ENCODE measurements at regions not wholly inside any gene's neighbourhood (a gene's known extent, or its start where the extent isn't known, plus 50 kb on each side); places are given as distances from the start of the nearest gene placed in this dataset.
A peak's percentile ranks its signal among the peaks of the same experiment; 100 is the strongest.

GRCh38 chr17:34141590-34141989, 113.5 kb upstream of the CCL2 start:
- H3K4me1 Mint-ChIP-seq (ENCODE audit: low read depth, unreplicated experiment): peaks cover 7% of the 10 kb centered on the region
- TF ChIP-seq CTCF (IDR thresholded peaks at IDR 0.05; ENCODE audit: partially characterized antibody, unreplicated experiment): no peak
- no peak overlapping the region for H3K4me3 Mint-ChIP-seq (ENCODE audit: unreplicated experiment)
- DNase-seq: no peak
- H3K9me3 Mint-ChIP-seq (ENCODE audit: unreplicated experiment): peaks cover 5% of the 10 kb centered on the region
- no peaks in the 10 kb centered on the region for H3K36me3 Mint-ChIP-seq (ENCODE audit: unreplicated experiment)
- H3K27me3 Mint-ChIP-seq (ENCODE audit: unreplicated experiment): peaks cover 4% of the 10 kb centered on the region
- H3K27ac Mint-ChIP-seq (ENCODE audit: unreplicated experiment): no peak overlapping the region

GRCh38 chr17:34143430-34143829, 111.7 kb upstream of the CCL2 start:
- H3K4me3 Mint-ChIP-seq (ENCODE audit: unreplicated experiment): no peak overlapping the region
- H3K4me1 Mint-ChIP-seq (ENCODE audit: low read depth, unreplicated experiment): peaks cover 9% of the 10 kb centered on the region
- peaks cover 3% of the 10 kb centered on the region for H3K9me3 Mint-ChIP-seq (ENCODE audit: unreplicated experiment)
- no peaks in the 10 kb centered on the region for H3K36me3 Mint-ChIP-seq (ENCODE audit: unreplicated experiment)
- no peak for DNase-seq
- H3K27ac Mint-ChIP-seq (ENCODE audit: unreplicated experiment): no peak overlapping the region
- TF ChIP-seq CTCF (IDR thresholded peaks at IDR 0.05; ENCODE audit: partially characterized antibody, unreplicated experiment): no peak
- H3K27me3 Mint-ChIP-seq (ENCODE audit: unreplicated experiment): peaks cover 2% of the 10 kb centered on the region

- Mint-ChIP-seq H3K9me3 (ENCODE audit: unreplicated experiment) (peaks cover 5% of the 10 kb centered on the region), H3K36me3 (ENCODE audit: unreplicated experiment) (no peaks in the 10 kb centered on the region), H3K27me3 (ENCODE audit: unreplicated experiment) (peaks cover 2% of the 10 kb centered on the region), H3K4me3 (ENCODE audit: unreplicated experiment) (no peak overlapping the region), H3K4me1 (ENCODE audit: low read depth, unreplicated experiment) (peaks cover 3% of the 10 kb centered on the region), H3K27ac (ENCODE audit: unreplicated experiment) (no peak overlapping the region)
- DNase-seq: peak; percentile 81
- TF ChIP-seq CTCF (IDR thresholded peaks at IDR 0.05; ENCODE audit: partially characterized antibody, unreplicated experiment): peak; percentile 78
Measured at GRCh38 chr17:34146440-34147043, 108.5 kb upstream of the CCL2 start.

GRCh38 chr17:34151102-34151501, 104.0 kb upstream of the CCL2 start:
- DNase-seq: no peak
- Mint-ChIP-seq H3K36me3 (ENCODE audit: unreplicated experiment) (no peaks in the 10 kb centered on the region), H3K4me3 (ENCODE audit: unreplicated experiment) (no peak overlapping the region), H3K27me3 (ENCODE audit: unreplicated experiment) (no peaks in the 10 kb centered on the region), H3K4me1 (ENCODE audit: low read depth, unreplicated experiment) (peaks cover 28% of the 10 kb centered on the region), H3K9me3 (ENCODE audit: unreplicated experiment) (peaks cover 5% of the 10 kb centered on the region), H3K27ac (ENCODE audit: unreplicated experiment) (no peak overlapping the region)
- no peak for TF ChIP-seq CTCF (IDR thresholded peaks at IDR 0.05; ENCODE audit: partially characterized antibody, unreplicated experiment)

- Mint-ChIP-seq H3K27ac (ENCODE audit: unreplicated experiment) (no peak overlapping the region), H3K4me3 (ENCODE audit: unreplicated experiment) (no peak overlapping the region), H3K4me1 (ENCODE audit: low read depth, unreplicated experiment) (peaks cover 30% of the 10 kb centered on the region), H3K9me3 (ENCODE audit: unreplicated experiment) (peaks cover 6% of the 10 kb centered on the region), H3K36me3 (ENCODE audit: unreplicated experiment) (no peaks in the 10 kb centered on the region), H3K27me3 (ENCODE audit: unreplicated experiment) (peaks cover 1% of the 10 kb centered on the region)
- no peak for DNase-seq
- no peak for TF ChIP-seq CTCF (IDR thresholded peaks at IDR 0.05; ENCODE audit: partially characterized antibody, unreplicated experiment)
Measured at GRCh38 chr17:34153991-34154390, 101.1 kb upstream of the CCL2 start.

Data from glutamatergic neuron (in vitro differentiated cells).